H1 (cell line): ENCODE measurements at regions not wholly inside any gene's neighbourhood (a gene's known extent, or its start where the extent isn't known, plus 50 kb on each side); places are given as distances from the start of the nearest gene placed in this dataset.
A peak's percentile ranks its signal among the peaks of the same experiment; 100 is the strongest.

Experiments
- CTCF ChIA-PET: fragments of 300-600 bp; sonication (Branson Sonifier 250); formaldehyde crosslinking; loops from one replicate; lab custom pipeline; 2021; ENCODE audit not compliant: partially characterized antibody; lab: Charles Lee
- POLR2A ChIA-PET: fragments of 300-600 bp; sonication (Branson Sonifier 250); formaldehyde crosslinking; loops from one replicate; lab custom pipeline; 2021; ENCODE audit warnings: inconsistent platforms; ENCODE audit not compliant: partially characterized antibody; lab: Charles Lee
- DNase-seq, 2 experiments: peaks; one replicate each; pipeline versions ENCODE4 v3.0.0 to v3.0.0-alpha.2; 2010 to 2022; ENCODE audit warnings: low spot score in 2 of 2, low read depth in 1 of 2, mixed read lengths in 1 of 2
- FAIRE-seq: peaks from 2 replicates; lab custom pipeline; 2011; peaks lifted over from hg19 to GRCh38; lab: Jason Lieb, UNC
- H2AFZ ChIP-seq: 2 replicates; pipeline ENCODE4 v1.8.1; 2012; ENCODE audit warnings: low read length, inconsistent platforms
- H2AK5ac ChIP-seq: 2 replicates; pipeline ENCODE4 v1.6.1; 2013; ENCODE audit warnings: low read depth, low read length
- H2BK120ac ChIP-seq: replicated peaks from 2 replicates; pipeline ENCODE3; 2013; ENCODE audit warnings: low read depth, low read length, inconsistent platforms
- H2BK12ac ChIP-seq: 2 replicates; pipeline ENCODE4 v1.6.1; 2013; ENCODE audit warnings: low read depth, low read length
- H2BK15ac ChIP-seq: 2 replicates; pipeline ENCODE4 v1.6.1; 2013; ENCODE audit warnings: low read length
- H2BK20ac ChIP-seq: 2 replicates; pipeline ENCODE4 v1.6.1; 2013; ENCODE audit warnings: low read length
- H2BK5ac ChIP-seq: 2 replicates; pipeline ENCODE4 v1.6.1; 2013; ENCODE audit warnings: low read depth, low read length
- H3K14ac ChIP-seq: 2 replicates; pipeline ENCODE4 v1.6.1; 2013; ENCODE audit warnings: inconsistent platforms; ENCODE audit not compliant: insufficient read length
- H3K18ac ChIP-seq: 2 replicates; pipeline ENCODE4 v1.6.1; 2013; ENCODE audit warnings: low read length; ENCODE audit errors: extremely low read depth
- H3K23ac ChIP-seq: 2 replicates; pipeline ENCODE4 v1.6.1; 2013; ENCODE audit warnings: inconsistent platforms; ENCODE audit not compliant: insufficient read length
- H3K23me2 ChIP-seq: 2 replicates; pipeline ENCODE4 v1.6.1; 2013; ENCODE audit warnings: low read depth, low read length
- H3K27ac ChIP-seq: 2 replicates; pipeline ENCODE4 v1.6.1; 2011; ENCODE audit warnings: low read depth, low read length, inconsistent platforms
- H3K27me3 ChIP-seq, 4 experiments: replicated peaks in 1 of 4; 1 replicate in 1 of 4; 2 replicates in 3 of 4; pipeline versions ENCODE4 v1.6.1 to v1.8.1; 2011 to 2013; ENCODE audit warnings: low read length in 3 of 4, mild to moderate bottlenecking in 3 of 4, inconsistent platforms in 2 of 4, mixed read lengths in 2 of 4, moderate library complexity in 1 of 4; ENCODE audit not compliant: control insufficient read depth in 3 of 4, insufficient read depth in 3 of 4; ENCODE audit errors: extremely low read depth in 1 of 4
- H3K36me3 ChIP-seq, 4 experiments: 2 replicates each; pipeline versions ENCODE4 v1.6.1 to v1.8.1; 2011 to 2013; ENCODE audit warnings: mild to moderate bottlenecking in 4 of 4, low read length in 3 of 4, moderate library complexity in 2 of 4, control low read depth in 1 of 4, inconsistent platforms in 1 of 4; ENCODE audit not compliant: insufficient read depth in 4 of 4, control insufficient read depth in 2 of 4
- H3K4ac ChIP-seq: replicated peaks from 2 replicates; pipeline ENCODE3; 2013; ENCODE audit warnings: low read length, low read depth, mixed read lengths, inconsistent platforms; ENCODE audit not compliant: insufficient read length
- H3K4me1 ChIP-seq, 4 experiments: replicated peaks in 1 of 4; 1 replicate in 1 of 4; 2 replicates in 3 of 4; pipeline versions ENCODE4 v1.6.1 to v1.8.1; 2011 to 2013; ENCODE audit warnings: low read length in 3 of 4, inconsistent platforms in 2 of 4, mixed read lengths in 1 of 4; ENCODE audit not compliant: insufficient read depth in 4 of 4, control insufficient read depth in 3 of 4
- H3K4me2 ChIP-seq, 2 experiments: 2 replicates each; pipeline versions ENCODE4 v1.6.1 to v1.8.1; 2011 to 2013; ENCODE audit warnings: low read depth in 2 of 2, low read length in 2 of 2, control low read depth in 1 of 2, inconsistent platforms in 1 of 2, mild to moderate bottlenecking in 1 of 2; ENCODE audit not compliant: insufficient read depth in 1 of 2
- H3K4me3 ChIP-seq, 4 experiments: fragments of 200-600, 300-600 bp in 1 of 4; sonication (generic), shearing (Covaris generic), sonication (Bioruptor Twin) in 1 of 4; 2 replicates each; pipeline versions ENCODE4 v1.5.1 to v1.8.1; 2011 to 2016; ENCODE audit warnings: low read length in 4 of 4, low read depth in 3 of 4, control low read depth in 2 of 4, inconsistent platforms in 2 of 4, mild to moderate bottlenecking in 2 of 4, mixed read lengths in 1 of 4, moderate library complexity in 1 of 4; ENCODE audit not compliant: insufficient read depth in 2 of 4; ENCODE audit errors: extremely low read depth in 1 of 4
- H3K56ac ChIP-seq: replicated peaks from 2 replicates; pipeline ENCODE3; 2013; ENCODE audit warnings: low read depth, mild to moderate bottlenecking, mixed read lengths, low read length, inconsistent platforms; ENCODE audit not compliant: insufficient read length
- H3K79me1 ChIP-seq: 2 replicates; pipeline ENCODE4 v1.6.1; 2013; ENCODE audit warnings: low read depth, low read length, control low read depth
- H3K79me2 ChIP-seq, 2 experiments: 2 replicates each; pipeline versions ENCODE4 v1.6.1 to v1.8.1; 2012 to 2013; ENCODE audit warnings: low read length in 2 of 2, mild to moderate bottlenecking in 2 of 2, inconsistent platforms in 1 of 2; ENCODE audit not compliant: insufficient read depth in 2 of 2, control insufficient read depth in 1 of 2
- H3K9ac ChIP-seq, 4 experiments: replicated peaks in 1 of 4; 1 replicate in 1 of 4; 2 replicates in 3 of 4; pipeline versions ENCODE4 v1.6.1 to v1.8.1; 2011 to 2013; ENCODE audit warnings: low read depth in 3 of 4, low read length in 3 of 4, control low read depth in 2 of 4, mild to moderate bottlenecking in 2 of 4, moderate library complexity in 2 of 4, inconsistent platforms in 1 of 4; ENCODE audit errors: extremely low read depth in 1 of 4
- H3K9me3 ChIP-seq, 2 experiments: 2 replicates each; pipeline versions ENCODE4 v1.6.1 to v1.8.1; 2012 to 2013; ENCODE audit warnings: mild to moderate bottlenecking in 2 of 2, moderate library complexity in 2 of 2, control low read depth in 1 of 2, inconsistent platforms in 1 of 2, low read depth in 1 of 2, low read length in 1 of 2, mixed read lengths in 1 of 2; ENCODE audit not compliant: insufficient read depth in 2 of 2
- H4K20me1 ChIP-seq, 2 experiments: replicated peaks in 1 of 2; 2 replicates each; pipeline versions ENCODE3 to v1.8.1; 2011 to 2013; ENCODE audit warnings: inconsistent platforms in 2 of 2, low read length in 2 of 2, mild to moderate bottlenecking in 1 of 2; ENCODE audit not compliant: insufficient read depth in 2 of 2, control insufficient read depth in 1 of 2
- H4K5ac ChIP-seq: 2 replicates; pipeline ENCODE4 v1.6.1; 2013; ENCODE audit warnings: low read length, low read depth, mixed read lengths, inconsistent platforms; ENCODE audit not compliant: insufficient read length
- H4K8ac ChIP-seq: 2 replicates; pipeline ENCODE4 v1.8.0; 2013; ENCODE audit warnings: mild to moderate bottlenecking, moderate library complexity, low read length, inconsistent platforms; ENCODE audit not compliant: insufficient read depth; ENCODE audit errors: extremely low read depth
- H4K91ac ChIP-seq: replicated peaks from 2 replicates; pipeline ENCODE3; 2013; ENCODE audit warnings: low read length, mixed read lengths, inconsistent platforms; ENCODE audit not compliant: insufficient read length
- CTCF ChIP-seq, 3 experiments: IDR thresholded peaks; 1 replicate in 2 of 3; 2 replicates in 1 of 3; pipeline versions ENCODE4 v1.5.1 to v1.6.1; 2011; ENCODE audit warnings: low read length in 3 of 3, mild to moderate bottlenecking in 3 of 3, inconsistent platforms in 2 of 3, low read depth in 1 of 3, moderate library complexity in 1 of 3; ENCODE audit not compliant: insufficient read depth in 1 of 3; ENCODE audit errors: control extremely low read depth in 1 of 3
- HDAC2 ChIP-seq, 2 experiments: fragments of 300-600 bp in 1 of 2; sonication (generic) in 1 of 2; IDR thresholded peaks; 2 replicates each; pipeline ENCODE4 v1.6.1; 2011 to 2012; ENCODE audit warnings: low read depth in 2 of 2, low read length in 2 of 2, mild to moderate bottlenecking in 2 of 2, moderate library complexity in 2 of 2, borderline replicate concordance in 1 of 2, inconsistent platforms in 1 of 2
- RAD21 ChIP-seq, 2 experiments: IDR thresholded peaks in 1 of 2; conservative IDR thresholded peaks in 1 of 2; 2 replicates each; pipeline ENCODE4 v1.6.1; 2011; ENCODE audit warnings: low read depth in 2 of 2, low read length in 2 of 2, improper control_type of control experiment in 1 of 2, inconsistent platforms in 1 of 2, mild to moderate bottlenecking in 1 of 2, moderate library complexity in 1 of 2
- WGBS, 2 experiments: shearing (Covaris generic) in 1 of 2; methylation state at CpG; one replicate each; pipeline versions ENCODE4 v1.1.6 to v1.1.7; 2013 to 2015; ENCODE audit warnings: low lambda C conversion rate in 2 of 2, mixed read lengths in 2 of 2, inconsistent platforms in 1 of 2, low coverage in 1 of 2, missing lambda C conversion rate in 1 of 2; ENCODE audit not compliant: insufficient replicate concordance in 2 of 2, insufficient coverage in 1 of 2, insufficient read length in 1 of 2; ENCODE audit errors: extremely low coverage in 1 of 2, missing lambda C conversion rate in 1 of 2; 5-methylcytosine and 5-hydroxymethylcytosine counted together

DNA sequence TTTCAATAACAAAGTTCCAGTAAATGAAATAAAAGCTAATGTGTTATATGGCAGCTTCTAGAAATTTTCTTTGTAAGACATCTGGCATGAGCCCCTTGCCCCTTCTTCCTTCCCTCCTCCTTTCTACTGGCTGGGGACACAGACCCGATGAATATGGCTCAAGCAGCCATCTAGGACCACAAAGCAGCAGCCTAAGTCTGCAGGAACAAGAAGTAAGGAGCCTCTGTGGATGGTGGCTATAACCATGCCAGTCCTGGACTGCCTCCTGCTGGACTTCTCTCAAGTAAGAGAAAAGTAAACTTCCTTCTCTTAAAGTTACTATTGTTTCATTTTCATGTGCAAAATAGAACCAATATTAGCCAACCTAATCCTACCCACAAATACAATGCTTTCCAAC lies 114.9 kb upstream of the DST start:
- Histone ChIP-seq H2BK12ac (no peak overlapping the region), H3K4me2 (no peak overlapping the region), H2BK15ac (no peak overlapping the region), H2AK5ac (no peak overlapping the region), H3K23me2 (no peaks in the 10 kb centered on the region), H2BK5ac (no peak overlapping the region), H3K18ac (no peak overlapping the region), H3K4me3 (no peak overlapping the region), H3K4ac (no peak overlapping the region), H2BK20ac (no peak overlapping the region)
- CTCF ChIA-PET: interaction anchor here (0.8 to 7.5 kb wide), 18 partner anchors 8 to 387 kb away, joined by 3 to 102 read pairs (median 4); partner anchors contain the start of gene DST
- no peak for TF ChIP-seq HDAC2 (IDR thresholded peaks at IDR 0.05; ENCODE audit: borderline replicate concordance in 1 of 2, low read depth in 2 of 2, low read length in 2 of 2)
- peak; percentile 73 to 79 for TF ChIP-seq RAD21 (IDR thresholded peaks at IDR 0.05 in 1 of 2, conservative IDR thresholded peaks at IDR 0.05 in 1 of 2; ENCODE audit: low read depth in 2 of 2, low read length in 2 of 2)
- TF ChIP-seq CTCF (IDR thresholded peaks at IDR 0.05; ENCODE audit: control extremely low read depth in 1 of 3, insufficient read depth in 1 of 3, low read depth in 1 of 3, low read length in 3 of 3): peak in 2 of 3 experiments; percentile 49 to 61; a peak in 3 of 4 replicates
- TF ChIP-seq, all 59 proteins: peak for 2
- Histone ChIP-seq H3K9me3 (no peaks in the 10 kb centered on the region), H2AFZ (no peak overlapping the region), H2BK120ac (no peak overlapping the region), H3K23ac (no peak overlapping the region), H3K27me3 (no peaks in the 10 kb centered on the region), H3K9ac (no peak overlapping the region), H4K91ac (no peak overlapping the region), H3K79me2 (peaks cover 7 to 90% of the 10 kb centered on the region in 2 experiments; a peak in 3 of 4 replicates), H4K8ac (no peak overlapping the region), H3K56ac (no peak overlapping the region), H3K27ac (no peak overlapping the region), H3K79me1 (peaks cover 5% of the 10 kb centered on the region), H4K5ac (no peak overlapping the region), H3K14ac (no peak overlapping the region), H3K36me3 (no peaks in the 10 kb centered on the region), H4K20me1 (peaks cover 2 to 7% of the 10 kb centered on the region in 2 experiments), H3K4me1 (peaks cover 0 to 18% (median 12%) of the 10 kb centered on the region in 4 experiments; a peak in 6 of 7 replicates)
- FAIRE-seq: peak; percentile 70
- POLR2A ChIA-PET: no interaction called here
- no peak for DNase-seq
- WGBS, 2 experiments: 75% methylated on average over 1 of the region's 1 CpG; no CpG with 5 or more reads in 1 of the 2 experiments
